ENCODE measurements at regions not wholly inside any gene's neighbourhood (a gene's known extent, or its start where the extent isn't known, plus 50 kb on each side); places are given as distances from the start of the nearest gene placed in this dataset.
"Not testable (repeated sequence)": the region's sequence is repeated elsewhere in the genome, so short reads cannot be mapped to it uniquely, and the experiment has no call there.

DNA sequence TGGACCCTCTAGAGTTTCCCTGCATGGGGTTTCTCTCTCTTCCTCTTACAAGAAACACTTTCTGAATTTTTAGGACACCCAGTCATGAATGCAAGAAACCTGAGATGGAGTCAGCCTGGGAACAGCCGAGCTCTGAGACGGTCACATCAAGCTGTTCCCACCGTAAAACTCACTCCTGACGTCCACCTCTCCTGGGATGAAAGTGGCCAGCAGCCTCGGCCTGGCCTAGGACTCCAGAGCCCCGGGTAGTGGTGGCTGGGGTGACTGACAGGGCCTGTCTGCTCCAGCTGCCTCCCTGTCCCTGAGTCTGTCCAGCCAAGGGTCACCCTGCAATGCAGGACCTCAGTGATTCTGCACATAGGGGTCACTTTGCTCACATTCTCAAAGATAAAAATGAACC, 217.8 kb downstream of the SHOX start:
- no peak for DNase-seq (ENCODE audit: low read depth)

DNA sequence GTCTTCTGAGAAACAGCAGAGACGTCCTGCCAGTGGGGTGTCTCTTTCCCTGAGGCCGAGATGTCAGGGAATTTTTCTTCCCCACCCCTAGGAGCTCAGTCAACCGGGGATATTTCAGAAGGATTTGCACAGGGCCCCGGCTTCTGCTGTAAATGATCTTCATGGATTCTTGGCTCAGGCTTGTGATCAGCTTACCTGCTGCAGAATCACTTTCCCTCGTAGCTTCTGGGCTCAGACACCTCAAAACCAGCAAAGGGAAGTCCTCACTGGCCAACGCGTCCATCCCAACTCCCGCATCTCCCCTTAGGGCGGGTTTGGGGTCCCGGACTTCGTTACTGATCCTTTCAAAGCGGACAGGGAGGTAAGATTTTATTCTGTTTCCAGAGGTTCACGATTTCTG, 212.7 kb downstream of the SHOX start:
- no peak for DNase-seq (ENCODE audit: low read depth)

DNA sequence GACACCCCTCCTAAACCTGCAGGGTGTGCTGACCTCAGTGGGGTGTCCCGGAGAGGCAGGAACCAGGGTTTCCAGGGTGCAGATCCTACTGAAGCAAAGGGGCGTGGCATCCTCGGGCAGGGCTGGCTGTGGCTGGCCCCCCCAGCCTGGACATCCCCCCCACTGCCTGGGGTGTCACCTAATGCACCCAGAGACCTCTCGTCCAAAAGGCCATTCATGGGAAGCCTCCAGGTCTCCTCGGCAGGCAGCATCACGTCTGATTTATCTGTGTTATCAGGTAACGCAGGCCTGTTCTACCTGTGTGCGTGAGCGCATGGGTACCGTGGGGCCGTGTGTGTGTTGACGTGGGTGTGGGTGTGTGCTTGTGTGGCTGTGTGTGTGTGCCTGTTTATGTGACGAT, 210.0 kb downstream of the SHOX start:
- DNase-seq (ENCODE audit: low read depth): no peak

DNA sequence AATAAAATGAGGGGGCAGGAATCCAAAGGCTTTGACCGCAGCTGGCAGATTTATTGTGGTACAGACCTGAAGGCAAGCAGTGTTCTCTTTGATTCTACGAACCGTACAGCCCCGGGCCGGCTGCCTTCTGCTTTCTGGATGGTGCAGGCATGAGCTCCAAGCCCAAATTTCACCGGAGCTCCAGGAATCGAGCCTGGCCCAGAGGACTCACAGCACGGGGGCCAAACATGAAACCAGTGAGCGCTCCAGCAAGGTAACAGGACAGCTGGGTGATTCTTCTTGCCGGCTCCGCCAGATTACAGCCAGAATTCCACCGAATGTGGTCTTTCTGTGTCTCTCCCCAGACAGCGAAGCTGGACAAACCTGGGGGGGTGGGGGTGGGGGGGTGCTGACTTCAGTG, 208.1 kb downstream of the SHOX start:
- not testable (repeated sequence) for DNase-seq (ENCODE audit: low read depth)

DNA sequence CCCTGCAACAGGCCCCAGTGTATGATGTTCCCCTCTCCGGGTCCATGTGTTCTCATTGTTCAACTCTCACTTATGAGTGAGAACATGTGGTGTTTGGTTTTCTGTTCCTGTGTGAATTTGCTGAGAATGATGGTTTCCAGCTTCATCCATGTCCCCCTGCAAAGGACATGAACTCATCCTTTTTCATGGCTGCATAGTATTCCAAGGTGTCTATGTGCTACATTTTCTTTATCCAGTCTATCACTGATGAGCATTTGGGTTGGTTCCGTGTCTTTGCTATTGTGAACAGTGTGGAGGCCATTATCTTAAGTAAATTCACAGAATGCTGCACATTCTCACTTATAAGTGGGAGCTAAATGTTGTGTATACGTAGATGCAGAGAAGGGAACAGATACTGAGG, 205.3 kb downstream of the SHOX start:
- DNase-seq (ENCODE audit: low read depth): not testable (repeated sequence)

DNA sequence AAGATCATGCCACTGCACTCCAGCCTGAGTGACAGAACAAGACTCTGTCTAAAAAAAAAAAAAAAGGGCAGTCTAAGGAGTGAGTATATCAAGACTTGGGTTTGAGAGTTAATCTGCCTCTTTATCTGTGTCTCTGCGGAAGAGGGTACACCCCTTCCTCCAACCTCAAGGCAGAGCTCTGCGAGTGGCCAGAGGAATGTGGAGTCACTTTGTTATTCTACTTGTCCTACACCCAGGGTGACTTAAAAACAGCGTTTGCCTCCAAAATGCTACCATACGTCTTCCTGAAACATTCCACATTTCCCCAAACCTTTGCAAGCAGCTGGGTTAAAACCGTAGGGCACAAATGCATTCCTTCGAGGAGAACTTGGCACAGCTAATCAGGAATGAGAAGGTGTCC, 199.9 kb downstream of the SHOX start:
- DNase-seq (ENCODE audit: low read depth): no peak

DNA sequence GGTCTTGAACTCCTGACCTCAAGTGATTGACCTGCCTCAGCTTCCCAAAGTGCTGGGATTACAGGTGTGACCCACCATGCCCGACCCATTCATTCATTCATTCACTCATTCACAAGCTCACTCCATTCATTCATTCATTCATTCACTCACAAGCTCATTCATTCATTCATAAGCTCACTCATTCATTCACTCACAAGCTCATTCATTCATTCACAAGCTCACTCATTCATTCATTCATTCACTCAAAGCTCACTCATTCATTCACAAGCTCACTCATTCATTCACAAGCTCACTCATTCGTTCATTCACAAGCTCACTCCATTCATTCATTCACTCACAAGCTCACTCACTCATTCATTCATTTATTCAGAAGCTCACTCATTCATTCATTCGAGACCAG, 198.6 kb downstream of the SHOX start:
- DNase-seq (ENCODE audit: low read depth): no peak

DNA sequence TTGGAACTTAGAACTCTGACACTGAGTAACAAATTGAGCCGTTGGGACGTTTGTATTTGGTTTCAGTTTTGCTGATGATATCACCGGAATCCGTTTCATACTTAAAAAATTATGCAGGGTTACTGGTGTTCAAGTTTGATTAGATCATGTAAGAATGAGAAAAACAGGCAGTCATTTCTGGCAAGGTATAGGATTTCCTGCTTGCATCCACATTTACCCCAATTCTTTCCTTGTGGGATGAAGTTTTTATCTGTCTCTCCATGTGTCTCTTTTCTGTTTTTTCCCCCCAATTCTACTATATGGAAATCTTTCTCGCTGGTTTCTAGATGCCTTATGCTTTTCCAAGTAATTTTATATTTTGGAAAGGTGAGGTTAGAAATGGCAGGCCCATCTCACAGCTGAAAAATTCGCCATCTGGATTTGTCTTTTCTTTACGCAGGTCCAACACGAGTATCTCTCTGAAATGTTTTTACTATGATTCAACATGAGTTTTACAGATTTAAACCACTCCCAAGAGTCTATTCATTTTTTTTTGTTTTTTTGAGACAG, 197.9 kb downstream of the SHOX start:
- no peak for DNase-seq (ENCODE audit: low read depth)

DNA sequence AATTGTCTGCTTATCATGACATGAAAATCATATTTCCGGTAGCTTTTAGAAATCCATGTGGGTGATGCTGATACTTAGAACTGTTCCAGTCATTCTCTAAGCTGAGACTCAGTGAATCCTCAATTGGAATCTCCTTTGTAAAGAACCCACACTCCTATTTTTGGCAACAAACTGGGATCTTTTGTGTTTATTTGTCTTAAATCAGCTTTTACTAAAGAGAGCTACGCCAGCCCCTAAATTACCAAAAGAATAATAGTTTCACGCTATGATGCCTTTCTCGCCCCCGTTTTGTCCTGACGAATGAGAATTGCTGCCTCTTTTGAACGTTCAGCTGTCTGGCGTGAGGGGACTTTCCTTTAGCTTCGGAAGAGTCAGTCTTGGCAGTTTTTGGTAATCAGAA, 195.9 kb downstream of the SHOX start:
- DNase-seq (ENCODE audit: low read depth): no peak

DNA sequence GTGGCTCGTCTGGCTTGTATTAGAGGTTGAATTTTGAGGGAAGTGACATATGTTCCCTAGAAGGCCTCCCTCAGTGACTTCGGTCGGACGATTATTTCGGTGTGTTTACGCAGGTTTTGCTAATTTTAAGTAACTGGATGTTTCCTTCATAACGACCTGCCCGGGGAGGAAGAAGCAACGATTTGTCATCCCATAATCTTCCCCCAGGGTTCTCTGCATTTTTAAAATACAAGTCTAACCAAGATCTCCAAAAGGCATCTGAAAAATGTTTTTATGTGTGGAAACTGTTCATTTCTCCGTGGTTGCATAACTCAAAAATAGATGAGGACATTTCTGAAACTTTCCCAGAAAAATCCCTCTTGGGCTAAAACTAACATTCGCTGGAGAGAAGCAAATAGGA, 195.4 kb downstream of the SHOX start:
- DNase-seq (ENCODE audit: low read depth): no peak

DNA sequence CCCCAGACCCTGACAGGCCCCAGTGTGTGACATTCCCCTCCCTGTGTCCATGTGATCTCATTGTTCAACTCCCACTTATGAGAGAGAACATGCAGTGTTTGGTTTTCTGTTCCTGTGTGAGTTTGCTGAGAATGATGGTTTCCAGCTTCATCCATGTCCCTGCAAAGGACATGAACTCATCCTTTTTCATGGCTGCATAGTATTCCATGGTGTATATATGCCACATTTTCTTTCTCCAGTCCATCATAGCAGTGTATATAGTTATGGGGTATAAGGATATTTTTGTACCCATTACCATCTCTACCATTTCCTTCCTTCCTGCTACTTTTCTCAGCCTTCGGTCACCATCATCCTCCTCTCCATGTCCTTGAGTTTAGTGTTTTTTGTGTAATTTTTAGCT, 192.5 kb downstream of the SHOX start:
- DNase-seq (ENCODE audit: low read depth): not testable (repeated sequence)

DNA sequence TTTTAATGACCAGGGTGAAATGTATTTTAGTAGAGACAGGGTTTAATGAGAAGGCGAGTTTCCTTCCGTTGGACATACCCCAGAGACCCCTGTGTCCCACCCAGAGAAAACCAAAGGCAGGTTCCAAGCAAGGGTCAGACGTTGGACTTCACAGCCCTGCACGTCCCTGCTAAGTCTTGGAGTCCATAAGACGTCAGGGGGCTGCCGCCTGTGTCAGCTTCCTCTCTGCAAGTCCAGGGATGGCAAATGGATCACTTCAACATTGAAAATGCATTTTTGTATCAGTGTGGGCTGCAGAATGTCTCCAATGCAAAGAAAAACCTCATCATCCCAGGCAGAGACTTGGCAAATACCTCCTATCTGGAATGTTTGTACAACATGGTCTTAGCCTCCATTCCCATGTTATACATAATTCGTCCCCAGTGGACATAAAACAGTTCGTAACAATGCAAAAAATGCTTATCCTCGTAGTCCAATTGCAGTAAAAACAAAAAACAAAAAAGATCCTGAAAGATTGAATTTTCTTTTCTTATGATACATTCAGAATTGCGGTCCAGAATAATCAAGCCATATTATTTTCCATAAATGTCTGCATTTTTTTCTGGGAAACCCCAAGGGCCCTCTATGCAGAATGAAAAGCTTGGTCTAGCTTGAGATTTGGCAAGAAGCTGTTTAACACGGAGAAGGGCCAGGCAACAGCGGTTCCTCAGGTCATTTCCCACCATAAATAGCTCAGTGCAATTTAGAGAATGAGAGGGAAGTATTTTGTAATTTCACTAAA, 190.9 kb downstream of the SHOX start:
- DNase-seq (ENCODE audit: low read depth): no peak

DNA sequence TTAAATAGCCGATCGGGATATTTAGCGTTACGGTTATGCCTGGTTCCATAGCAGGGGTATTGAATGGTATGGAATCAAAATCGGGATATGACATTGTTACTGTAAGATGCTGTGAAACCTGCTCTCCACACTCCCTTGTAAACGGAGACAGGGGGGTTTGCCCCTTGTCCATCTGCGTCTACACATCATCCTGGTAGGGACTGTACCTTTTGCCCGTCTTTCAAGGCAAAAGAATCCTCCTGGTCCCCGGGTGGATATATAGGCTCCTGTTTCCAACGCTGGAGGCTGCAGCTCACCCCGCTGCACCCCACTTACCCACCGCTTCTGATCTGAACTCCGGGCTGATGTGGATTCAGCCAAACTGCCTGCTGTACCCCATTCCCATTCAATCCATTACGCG, 189.1 kb downstream of the SHOX start:
- DNase-seq (ENCODE audit: low read depth): no peak

DNA sequence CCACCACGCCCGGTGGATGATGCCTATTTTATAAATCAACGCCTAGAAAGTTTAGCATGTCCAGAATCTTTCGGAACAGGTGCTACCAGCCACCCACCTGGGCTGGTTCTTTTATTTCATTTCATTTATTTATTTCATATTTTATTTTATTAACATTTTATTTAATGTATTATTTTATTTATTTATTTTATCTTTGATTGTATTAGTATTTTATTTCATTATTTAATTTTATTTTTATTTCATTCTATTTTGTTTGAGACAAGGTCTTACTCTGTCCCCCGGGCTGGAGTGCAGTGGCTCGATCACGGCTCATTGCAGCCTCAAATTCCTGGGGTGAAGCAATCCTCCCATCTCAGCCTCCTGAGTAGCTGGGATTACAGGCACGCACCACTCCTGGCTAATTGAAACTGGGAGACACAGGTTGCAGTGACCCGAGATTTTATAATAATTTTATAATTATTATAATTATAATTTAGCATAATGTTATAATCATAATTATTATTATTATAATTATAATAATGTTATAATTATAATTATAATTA, 187.2 kb downstream of the SHOX start:
- DNase-seq (ENCODE audit: low read depth): no peak

DNA sequence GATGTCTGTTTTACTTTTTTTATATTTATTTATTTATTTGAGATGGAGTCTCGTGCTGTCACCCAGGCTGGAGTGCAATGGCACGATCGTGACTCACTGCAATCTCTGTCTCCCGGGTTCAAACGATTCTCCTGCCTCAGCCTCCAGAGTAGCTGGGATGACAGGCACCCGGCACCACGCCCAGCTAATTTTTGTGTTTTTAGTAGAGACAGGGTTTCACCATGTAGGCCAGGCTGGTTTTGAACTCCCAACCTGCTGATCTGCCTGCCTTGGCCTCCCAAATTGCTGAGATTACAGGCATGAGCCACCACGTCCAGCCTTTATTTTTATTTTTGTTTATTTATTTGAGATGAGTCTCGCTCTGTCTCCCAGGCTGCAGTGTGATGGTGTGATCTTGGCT, 186.6 kb downstream of the SHOX start:
- DNase-seq (ENCODE audit: low read depth): not testable (repeated sequence)

DNA sequence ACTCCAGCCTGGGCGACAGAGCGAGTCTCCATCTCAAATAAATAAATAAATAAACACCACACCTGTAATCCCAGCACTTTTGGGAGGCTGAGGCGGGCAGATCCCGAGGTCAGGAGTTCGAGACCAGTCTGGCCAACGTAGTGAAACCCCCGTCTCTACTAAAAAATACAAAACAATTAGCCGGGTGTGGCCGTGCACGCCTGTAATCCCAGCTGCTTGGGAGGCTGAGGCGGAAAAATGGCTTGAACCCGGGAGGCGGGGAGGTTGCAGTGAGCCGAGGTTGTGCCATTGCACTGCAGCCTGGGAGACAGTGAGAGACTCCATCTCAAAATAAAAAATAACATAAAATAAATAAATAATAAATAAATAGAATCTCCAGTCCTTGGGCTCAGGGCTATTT, 185.8 kb downstream of the SHOX start:
- DNase-seq (ENCODE audit: low read depth): no peak

DNA sequence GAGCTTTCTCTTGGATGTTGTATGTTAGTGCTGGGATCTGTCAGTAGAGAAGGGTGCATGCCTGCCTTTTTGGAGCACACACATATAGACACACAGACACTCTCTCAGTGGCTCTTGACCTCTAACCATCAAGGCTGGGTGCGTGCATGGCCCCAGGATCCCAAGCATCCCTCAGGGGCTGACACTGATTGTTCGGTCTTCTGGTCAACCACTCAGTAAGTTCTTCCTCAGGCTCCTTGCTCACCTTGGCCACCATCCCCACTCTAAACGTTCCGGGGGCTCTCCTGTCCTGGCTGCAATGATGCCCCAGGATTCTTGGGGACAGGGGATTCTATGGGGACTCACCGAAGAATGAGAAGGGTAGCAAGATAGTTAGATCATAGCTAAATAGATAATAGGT, 179.6 kb downstream of the SHOX start:
- DNase-seq (ENCODE audit: low read depth): no peak

DNA sequence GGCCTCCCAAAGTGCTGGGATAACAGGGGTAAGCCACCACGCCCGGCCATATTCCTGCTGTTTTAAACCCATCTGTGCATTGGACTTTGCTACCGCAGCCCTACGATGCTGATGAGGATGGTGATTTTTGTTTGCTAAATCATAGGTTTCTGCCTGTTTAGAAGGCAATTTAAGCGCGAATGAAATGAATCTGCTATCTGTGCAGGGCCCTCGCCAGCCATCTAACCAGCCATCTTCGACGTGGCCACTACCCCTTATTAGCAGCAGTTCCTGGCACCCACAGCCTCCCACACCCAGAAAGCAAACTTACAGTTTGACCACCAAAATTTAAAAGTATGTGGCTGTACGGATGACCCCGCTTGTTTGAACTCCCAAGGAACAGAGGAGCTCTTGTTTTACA, 178.5 kb downstream of the SHOX start:
- DNase-seq (ENCODE audit: low read depth): no peak

DNA sequence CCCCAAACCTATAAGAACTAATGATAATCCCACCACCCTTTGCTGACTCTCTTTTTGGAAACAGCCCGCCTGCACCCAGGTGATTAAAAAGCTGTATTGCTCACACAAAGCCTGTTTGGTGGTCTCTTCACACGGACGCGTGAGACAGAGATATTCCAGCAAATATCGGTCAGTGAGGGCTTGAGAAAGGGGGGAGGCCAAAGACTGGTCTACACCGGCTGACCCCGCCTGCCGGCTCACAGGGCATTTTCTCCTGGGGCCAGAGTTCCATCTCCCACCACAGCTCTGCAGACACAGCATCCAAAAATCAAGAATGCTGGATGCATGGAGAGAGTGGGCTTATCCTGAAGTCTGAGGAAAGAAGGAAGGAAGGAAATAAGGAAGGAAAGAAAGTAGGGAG, 176.0 kb downstream of the SHOX start:
- no peak for DNase-seq (ENCODE audit: low read depth)

DNA sequence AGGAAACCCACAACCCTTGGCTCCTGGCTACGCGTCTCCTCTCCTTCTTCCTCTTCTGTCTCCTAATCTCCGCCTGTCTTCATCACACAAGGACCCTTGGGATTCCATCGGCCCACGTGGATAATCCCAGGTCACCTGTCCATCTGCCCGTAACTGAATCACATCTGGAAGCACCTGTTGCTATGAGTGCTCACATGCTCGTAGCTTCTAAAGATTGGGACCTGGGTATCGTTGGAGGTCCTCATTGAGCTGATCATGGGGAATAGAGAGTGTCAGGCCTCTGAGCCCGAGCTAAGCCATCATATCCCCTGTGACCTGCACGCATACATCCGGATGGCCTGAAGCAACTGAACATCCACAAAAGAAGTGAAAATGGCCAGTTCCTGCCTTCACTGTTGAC, 175.4 kb downstream of the SHOX start:
- DNase-seq (ENCODE audit: low read depth): no peak

DNA sequence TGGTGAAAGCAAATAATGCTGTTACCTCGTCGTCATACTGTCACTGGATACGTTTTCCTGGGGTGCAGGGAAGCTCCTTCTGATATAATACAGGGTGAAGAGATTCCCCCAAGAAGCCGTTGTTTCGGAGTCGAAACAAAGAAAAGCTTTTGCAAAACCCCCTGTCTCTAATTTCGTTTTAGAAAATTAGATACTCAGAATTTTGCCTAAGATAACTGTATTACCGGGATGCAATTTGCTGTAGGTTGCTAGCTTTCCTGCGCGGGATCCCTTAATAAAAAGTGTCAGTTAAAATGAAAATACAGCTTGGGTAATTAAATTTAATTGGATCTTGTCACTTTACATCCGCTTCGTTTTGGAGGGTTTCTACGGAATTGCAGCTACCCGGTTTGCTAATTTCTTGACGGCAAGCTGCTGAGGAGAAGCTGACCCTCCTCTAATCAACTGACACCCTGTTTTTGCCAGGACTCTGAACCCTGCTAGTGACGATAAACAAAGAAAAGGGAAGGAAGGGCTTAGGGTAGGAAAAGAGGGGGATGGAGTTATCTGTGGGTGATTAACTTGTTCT, 174.6 kb downstream of the SHOX start:
- DNase-seq (ENCODE audit: low read depth): no peak

DNA sequence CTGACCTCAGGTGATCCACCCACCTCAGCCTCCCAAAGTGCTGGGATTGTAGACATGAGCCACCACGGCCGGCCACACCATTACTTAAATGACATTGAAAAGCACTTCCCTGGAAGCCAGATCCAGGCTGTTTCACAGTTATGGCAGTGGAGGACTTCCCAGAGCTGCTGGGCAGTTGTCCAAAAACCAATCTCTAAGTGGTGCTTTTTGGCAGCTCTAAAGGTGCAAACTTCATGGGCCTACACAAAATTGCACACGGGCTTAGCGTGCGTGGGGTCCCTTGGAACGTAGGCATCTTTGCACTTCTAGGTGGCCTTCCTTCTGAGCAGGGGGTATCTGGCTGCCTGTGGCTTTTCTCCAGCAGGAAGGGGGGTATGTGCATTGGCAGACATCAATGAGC, 172.3 kb downstream of the SHOX start:
- no peak for DNase-seq (ENCODE audit: low read depth)

DNA sequence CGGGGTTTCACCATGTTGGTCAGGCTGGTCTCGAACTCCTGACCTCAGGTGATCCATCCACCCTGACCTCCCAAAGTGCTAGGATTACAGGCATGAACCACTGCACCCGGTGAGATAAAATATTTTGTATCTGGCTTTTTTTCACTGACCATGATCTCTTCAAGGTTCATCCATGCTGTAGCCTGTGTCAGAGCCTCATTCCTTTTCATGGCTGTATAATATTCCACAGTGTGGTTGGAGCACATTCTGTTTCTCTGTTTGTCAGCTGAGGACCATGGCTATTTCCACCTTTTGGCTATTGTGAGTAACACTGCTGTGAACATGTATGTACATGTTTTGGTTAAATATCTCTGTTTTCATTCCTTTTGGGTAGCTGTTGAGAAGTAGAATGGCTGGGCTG, 169.2 kb downstream of the SHOX start:
- DNase-seq (ENCODE audit: low read depth): no peak

DNA sequence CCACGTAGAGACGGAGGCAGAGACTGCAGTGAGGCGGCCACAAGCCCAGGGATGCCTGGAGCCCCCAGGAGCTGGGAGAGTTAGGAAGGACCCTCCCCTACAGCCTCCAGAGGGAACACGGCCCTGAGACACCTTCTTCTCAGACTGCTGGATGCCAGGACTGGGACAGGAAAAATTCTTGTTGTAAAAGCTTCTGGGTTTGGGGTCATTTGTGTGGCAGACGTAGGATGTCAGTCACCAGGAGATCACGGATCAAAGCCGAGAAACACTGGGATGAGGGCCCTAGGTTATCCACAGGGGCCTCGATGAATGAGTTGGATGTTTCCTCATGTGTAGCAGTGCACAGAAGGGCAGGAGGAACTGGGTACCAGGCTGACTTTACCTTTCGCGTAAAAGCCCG, 163.7 kb downstream of the SHOX start:
- DNase-seq (ENCODE audit: low read depth): no peak
